ENCODE measurements at regions not wholly inside any gene's neighbourhood (a gene's known extent, or its start where the extent isn't known, plus 50 kb on each side); places are given as distances from the start of the nearest gene placed in this dataset.
"Not testable (repeated sequence)": the region's sequence is repeated elsewhere in the genome, so short reads cannot be mapped to it uniquely, and the experiment has no call there.

DNA sequence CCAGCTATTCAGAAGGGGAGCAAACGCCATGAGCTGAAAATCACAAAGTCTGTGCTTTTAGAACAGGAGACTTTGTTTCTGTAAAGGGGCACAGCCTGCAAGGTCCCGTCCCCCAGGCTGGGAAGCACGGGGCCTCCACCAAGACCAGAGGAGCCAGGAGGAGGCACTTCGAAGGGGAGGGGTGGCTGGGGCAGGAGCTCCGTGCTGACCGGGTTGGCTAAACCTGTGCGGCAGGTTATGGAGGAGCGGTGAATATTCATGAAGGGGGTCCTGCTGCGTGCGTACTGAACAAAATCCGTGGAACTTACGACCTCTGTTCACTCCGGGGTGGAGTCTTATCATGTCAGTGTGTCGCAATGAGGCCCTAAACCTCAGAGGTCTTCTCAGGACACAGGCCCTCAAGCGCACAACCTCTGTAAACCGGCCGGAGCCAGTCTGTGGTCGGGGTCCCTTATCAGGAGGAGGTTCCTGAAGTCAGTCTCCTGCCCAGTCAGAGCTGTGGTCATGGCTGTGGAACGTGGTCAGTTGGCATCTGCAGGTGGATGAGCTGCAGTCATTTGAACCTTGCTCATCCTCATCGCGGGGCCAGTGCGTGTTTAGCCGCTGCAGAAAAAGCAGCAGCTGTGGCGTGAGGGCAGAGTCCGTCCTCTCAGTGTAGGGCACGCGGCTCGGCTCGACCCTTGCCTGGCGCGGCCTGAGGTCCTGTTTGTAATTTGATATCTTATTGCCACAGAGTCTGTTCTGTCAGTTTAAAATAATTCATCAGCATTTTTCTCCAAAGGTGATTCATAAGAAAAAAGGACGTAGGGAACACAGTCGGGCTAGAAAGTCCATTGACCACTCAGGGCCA lies 5507.7 kb upstream of the TPTE start:
- DNase-seq (ENCODE audit: low read depth in 3 of 3, low spot score in 1 of 3): not testable (repeated sequence)

DNA sequence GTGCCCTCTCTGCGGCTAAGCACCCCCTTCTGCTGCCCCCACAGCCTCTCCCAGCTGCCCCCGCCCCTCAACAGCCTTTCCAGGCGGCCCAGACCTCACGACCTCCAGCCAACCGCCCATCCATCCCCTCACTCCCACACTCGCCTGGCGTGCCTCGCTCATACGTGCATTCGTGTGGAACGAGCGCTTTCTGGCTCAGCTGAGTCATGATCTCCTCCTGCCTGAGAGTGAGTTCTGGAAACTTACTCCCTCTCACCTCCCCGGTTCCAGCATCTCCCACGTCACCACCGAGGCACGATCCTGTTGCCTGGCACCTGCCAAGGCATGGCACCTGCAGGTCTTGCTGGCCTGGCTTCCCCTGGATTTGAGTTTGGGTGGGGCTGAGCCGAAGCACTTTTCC lies 5506.2 kb upstream of the TPTE start:
- DNase-seq (ENCODE audit: low read depth in 3 of 3, low spot score in 1 of 3): not testable (repeated sequence)

GRCh38 chr21:5019120-5019519 lies 5502.3 kb upstream of the TPTE start:
- not testable (repeated sequence) for DNase-seq (ENCODE audit: low read depth in 3 of 3, low spot score in 1 of 3)

DNA sequence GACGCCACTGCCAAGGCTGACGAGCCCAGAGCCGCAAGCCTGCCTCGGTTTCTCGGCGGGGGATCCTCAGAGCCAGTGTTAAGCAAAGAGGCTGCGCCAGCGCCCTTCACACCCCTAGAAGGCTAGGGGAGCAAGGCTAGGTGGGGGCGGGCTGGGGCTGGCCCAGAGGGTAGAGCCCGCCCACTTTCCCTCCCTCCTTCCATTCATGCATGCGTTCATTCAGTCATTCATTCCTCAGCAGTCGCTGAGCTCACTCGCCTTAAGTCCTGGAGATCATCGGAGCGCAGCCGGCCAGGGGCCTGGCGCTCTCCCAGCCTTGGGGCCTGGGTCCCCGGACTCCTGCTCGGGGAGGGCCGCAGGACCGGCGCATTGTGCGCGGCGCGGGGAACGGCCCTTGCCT lies 5499.6 kb upstream of the TPTE start:
- DNase-seq (ENCODE audit: low read depth in 3 of 3, low spot score in 1 of 3): not testable (repeated sequence)

GRCh38 chr21:5022254-5022653 lies 5499.1 kb upstream of the TPTE start:
- not testable (repeated sequence) for DNase-seq (ENCODE audit: low read depth in 3 of 3, low spot score in 1 of 3)

DNA sequence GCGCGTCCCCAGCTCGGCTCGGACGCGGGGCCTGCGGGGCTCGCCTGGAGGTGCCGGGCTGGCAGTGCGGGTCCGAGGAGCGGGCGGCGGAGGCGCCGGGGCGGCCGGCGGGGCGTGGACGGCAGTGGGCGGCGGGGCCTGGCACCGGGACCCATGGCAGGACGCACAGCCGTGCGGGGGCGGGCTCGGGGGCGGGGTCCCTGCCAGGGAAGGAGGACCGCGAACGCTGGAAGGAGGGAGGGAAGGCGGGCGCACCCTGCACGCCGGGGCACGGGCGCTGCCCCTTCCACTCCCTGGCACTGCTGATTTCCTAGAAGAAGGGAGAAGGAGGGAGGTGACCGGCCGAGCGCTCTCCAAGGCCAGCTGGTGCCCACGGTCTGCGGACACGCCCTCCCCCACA lies 5498.6 kb upstream of the TPTE start:
- not testable (repeated sequence) for DNase-seq (ENCODE audit: low read depth in 3 of 3, low spot score in 1 of 3)

GRCh38 chr21:5035147-5035546 lies 5486.2 kb upstream of the TPTE start:
- DNase-seq (ENCODE audit: low read depth in 3 of 3, low spot score in 1 of 3): not testable (repeated sequence)

GRCh38 chr21:5035587-5035986 lies 5485.8 kb upstream of the TPTE start:
- not testable (repeated sequence) for DNase-seq (ENCODE audit: low read depth in 3 of 3, low spot score in 1 of 3)

DNA sequence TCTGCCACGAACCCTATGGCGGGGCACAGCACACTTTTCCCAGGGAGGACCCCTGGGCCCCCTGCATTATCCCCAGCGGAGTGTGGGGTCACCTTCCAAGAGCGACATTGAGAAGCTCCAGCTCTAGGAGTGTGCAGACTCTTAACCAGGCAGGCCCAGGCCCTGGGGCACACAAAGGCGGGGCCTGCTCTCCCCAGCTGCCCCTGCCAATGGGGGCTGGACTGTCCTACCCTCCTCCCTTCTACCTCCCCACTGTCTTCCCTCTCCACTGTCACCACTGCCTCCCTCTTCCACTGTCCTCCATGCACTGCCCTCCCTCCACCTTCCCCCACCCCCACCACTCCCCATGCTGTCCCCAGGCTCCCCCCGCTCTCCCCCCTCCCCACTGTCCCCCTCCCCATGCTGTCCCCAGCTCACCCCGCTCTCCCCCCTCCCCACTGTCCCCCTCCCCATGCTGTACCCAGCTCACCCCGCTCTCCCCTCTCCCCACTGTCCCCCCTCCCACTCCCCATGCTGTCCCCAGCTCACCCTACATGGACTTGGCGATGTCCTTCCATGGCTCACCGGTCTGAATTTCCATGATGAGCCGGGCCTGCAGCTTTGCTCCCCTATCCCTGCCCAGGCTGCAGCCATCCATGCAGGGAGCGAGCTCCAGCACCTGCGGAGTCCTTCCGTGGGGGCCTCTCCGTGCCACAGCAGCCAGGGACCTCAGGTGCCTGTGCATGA lies 5483.6 kb upstream of the TPTE start:
- not testable (repeated sequence) for DNase-seq (ENCODE audit: low read depth in 3 of 3, low spot score in 1 of 3)

DNA sequence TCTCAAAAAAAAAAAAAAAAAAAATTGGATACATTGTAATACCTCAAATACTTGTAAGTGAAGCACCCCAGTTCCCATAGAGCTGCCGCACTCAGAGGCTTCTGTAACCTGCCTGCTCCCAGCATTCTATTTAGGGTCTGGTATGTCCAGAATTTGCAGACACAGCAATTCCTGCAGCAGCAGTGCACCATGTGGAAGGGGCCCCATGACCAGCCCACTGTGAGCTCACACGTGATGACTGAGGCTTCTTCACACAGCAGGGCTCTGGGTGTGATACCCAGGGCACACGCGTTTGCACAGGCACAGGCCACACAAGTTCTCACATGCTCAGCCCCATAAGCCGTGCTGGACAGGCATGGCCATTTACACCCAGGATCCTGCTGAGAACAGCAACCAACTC lies 5481.5 kb upstream of the TPTE start:
- DNase-seq (ENCODE audit: low read depth in 3 of 3, low spot score in 1 of 3): not testable (repeated sequence)

GRCh38 chr21:5042583-5042982 lies 5478.8 kb upstream of the TPTE start:
- DNase-seq (ENCODE audit: low read depth in 3 of 3, low spot score in 1 of 3): not testable (repeated sequence)

DNA sequence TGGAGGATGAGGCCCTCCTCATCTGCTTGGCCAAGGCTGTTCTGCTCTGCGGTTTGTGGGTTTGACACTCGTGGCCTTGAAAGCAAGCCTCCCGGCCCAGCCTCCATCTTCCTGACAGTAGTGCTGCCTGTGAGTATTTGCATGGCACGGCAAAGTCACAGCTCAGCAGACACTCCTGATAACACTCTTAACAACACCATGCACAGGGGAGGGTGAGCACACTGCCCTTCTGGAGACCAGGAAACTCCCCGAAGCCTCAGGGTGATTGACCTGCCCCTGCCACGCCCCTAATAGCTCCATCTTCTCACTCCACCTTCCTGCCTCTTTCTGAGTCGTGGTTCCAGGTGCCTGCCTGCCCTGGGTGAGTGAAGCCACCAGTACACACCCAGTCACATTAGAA lies 5476.6 kb upstream of the TPTE start:
- DNase-seq (ENCODE audit: low read depth in 3 of 3, low spot score in 1 of 3): not testable (repeated sequence)

DNA sequence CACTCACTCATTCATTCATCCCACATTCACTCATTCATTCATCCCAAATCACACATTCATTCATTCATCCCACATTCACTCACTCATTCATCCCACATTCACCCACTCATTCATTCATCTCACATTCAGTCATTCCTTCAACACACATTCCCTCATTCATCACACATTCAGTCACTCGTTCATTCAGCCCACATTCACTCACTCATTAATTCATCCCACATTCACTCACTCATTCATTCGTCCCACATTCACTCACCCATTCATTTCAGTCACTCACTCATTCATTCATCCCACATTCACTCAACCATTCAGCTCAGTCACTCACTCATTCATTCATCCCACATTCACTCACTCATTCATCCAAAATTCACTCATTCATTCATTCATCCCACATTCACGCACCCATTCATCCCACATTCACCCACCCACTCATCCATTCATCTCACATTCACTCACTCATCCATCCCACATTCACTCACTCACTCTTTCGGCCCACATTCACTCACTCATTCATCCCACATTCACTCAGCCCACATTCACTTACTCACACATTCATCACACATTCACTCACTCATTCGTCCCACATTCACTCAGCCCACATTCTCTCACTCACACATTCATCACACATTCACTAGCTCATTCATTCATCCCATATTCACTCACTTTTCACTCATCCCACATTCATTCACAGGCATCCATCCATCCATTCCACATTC lies 5469.9 kb upstream of the TPTE start:
- DNase-seq (ENCODE audit: low read depth in 3 of 3, low spot score in 1 of 3): not testable (repeated sequence)

DNA sequence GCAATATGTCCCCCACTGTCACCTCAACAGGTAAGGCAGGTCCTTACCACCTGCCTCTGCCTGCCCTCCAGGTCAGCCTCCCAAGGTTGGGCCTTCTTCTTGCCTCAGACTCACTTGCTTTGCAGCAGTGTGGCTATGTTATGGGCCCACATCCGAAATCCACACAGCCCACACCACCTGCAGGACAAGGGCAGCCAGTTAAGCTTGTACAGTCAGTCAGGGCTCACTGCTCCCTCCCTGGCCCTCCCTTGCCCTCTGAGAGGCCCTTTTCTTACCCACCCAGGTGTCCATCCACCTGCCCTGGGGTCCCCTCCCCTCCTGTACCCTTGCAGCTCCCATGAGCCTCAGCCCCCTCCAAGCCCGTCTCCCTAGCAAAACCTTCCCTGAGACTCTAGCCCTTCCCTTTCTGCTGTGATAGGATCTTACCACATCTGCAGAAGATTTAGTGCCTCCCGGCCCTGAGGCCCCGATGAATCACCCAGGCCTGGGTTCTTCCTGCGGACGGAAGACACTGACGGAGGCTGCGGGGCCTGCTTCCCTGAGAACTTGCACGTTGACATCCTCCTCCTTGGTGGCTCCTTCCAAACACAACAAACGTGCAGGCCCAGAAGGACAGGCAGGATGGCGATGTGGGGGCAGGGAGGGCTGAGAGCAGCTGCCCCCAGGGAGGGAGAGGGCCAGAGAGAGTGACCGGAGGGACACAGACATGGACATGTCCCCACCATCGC lies 5466.2 kb upstream of the TPTE start:
- not testable (repeated sequence) for DNase-seq (ENCODE audit: low read depth in 3 of 3, low spot score in 1 of 3)

- not testable (repeated sequence) for DNase-seq (ENCODE audit: low read depth in 3 of 3, low spot score in 1 of 3)
Measured at GRCh38 chr21:5055996-5056962, 5465.1 kb upstream of the TPTE start.

- DNase-seq (ENCODE audit: low read depth in 3 of 3, low spot score in 1 of 3): not testable (repeated sequence)
Measured at GRCh38 chr21:5057077-5057476, 5464.3 kb upstream of the TPTE start.

DNA sequence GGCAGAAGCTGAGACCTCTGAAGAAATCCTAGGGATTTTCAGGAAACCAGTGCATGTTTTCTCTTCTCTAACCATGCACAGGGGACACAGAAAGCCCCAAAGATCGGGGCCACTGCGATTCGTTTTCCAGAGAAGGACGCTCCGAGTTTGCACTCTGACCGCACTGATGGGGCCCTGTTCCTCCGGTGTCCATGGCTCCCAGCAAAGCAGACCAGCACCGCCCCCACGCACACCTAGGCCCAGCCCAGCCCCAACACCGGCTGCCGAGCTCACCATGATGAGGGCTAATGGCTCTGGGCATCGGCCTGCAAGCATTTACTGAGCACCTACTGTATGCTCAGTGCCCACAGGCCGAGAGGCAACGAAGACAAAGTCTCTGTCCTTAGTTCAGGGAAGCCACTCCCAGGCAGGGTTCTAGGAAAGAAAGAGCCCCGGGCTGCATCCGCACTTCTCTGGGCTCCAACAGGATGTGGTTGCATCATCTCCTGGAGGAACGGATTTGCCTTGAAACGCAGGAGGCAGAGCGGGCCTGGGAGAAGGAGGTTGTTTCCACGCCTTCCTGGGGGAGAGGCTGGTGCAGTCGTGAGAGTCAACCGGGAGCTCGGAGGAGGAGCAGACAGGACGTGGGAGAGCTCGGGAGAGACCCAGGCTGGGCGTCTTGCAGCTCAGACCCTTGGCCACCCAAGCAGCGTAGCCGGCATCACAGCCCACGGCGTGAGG lies 5460.9 kb upstream of the TPTE start:
- not testable (repeated sequence) for DNase-seq (ENCODE audit: low read depth in 3 of 3, low spot score in 1 of 3)

- DNase-seq (ENCODE audit: low read depth in 3 of 3, low spot score in 1 of 3): not testable (repeated sequence)
Measured at GRCh38 chr21:5064581-5065142, 5456.7 kb upstream of the TPTE start.
